Nephron (organoid): ENCODE measurements at regions not wholly inside any gene's neighbourhood (a gene's known extent, or its start where the extent isn't known, plus 50 kb on each side); places are given as distances from the start of the nearest gene placed in this dataset.

Source experiments
- H3K27ac Mint-ChIP-seq, 3 experiments: 2 replicates each; pipeline ENCODE4 v1.8.0; 2020; ENCODE audit warnings: mixed read lengths in 3 of 3, mild to moderate bottlenecking in 2 of 3, moderate library complexity in 1 of 3
- H3K27me3 Mint-ChIP-seq: 2 replicates; pipeline ENCODE4 v1.8.0; 2021; ENCODE audit warnings: low read depth, mild to moderate bottlenecking, moderate library complexity, mixed read lengths
- H3K36me3 Mint-ChIP-seq: 2 replicates; pipeline ENCODE4 v1.8.0; 2020; ENCODE audit warnings: low read depth, mixed read lengths
- H3K4me1 Mint-ChIP-seq: 2 replicates; pipeline ENCODE4 v1.8.0; 2020; ENCODE audit warnings: mixed read lengths
- H3K4me3 Mint-ChIP-seq, 3 experiments: 2 replicates each; pipeline ENCODE4 v1.8.0; 2020; ENCODE audit warnings: mild to moderate bottlenecking in 3 of 3, mixed read lengths in 3 of 3, moderate library complexity in 2 of 3
- H3K9me3 Mint-ChIP-seq: 2 replicates; pipeline ENCODE4 v1.8.0; 2020; ENCODE audit warnings: mixed read lengths
- CTCF ChIP-seq, 3 experiments: fragments of 200-600 bp; sonication (generic); IDR thresholded peaks; one replicate each; pipeline ENCODE4 v1.5.0; 2021; ENCODE audit warnings: antibody characterized with exemption in 3 of 3; ENCODE audit not compliant: unreplicated experiment in 3 of 3

- Mint-ChIP-seq H3K27me3 (no peaks in the 10 kb centered on the region), H3K4me3 (no peak overlapping the region), H3K4me1 (no peaks in the 10 kb centered on the region), H3K27ac (no peak overlapping the region), H3K9me3 (no peaks in the 10 kb centered on the region), H3K36me3 (no peaks in the 10 kb centered on the region)
- TF ChIP-seq CTCF (IDR thresholded peaks at IDR 0.05; ENCODE audit: unreplicated experiment in 3 of 3), result no peak
These were observed 156.1 kb downstream of the PTCSC3 start for GRCh38 chr14:36020120-36021029.

- H3K4me3 Mint-ChIP-seq, result no peak overlapping the region
- H3K36me3 Mint-ChIP-seq, result no peaks in the 10 kb centered on the region
- no peak for TF ChIP-seq CTCF (IDR thresholded peaks at IDR 0.05; ENCODE audit: unreplicated experiment in 3 of 3)
- H3K4me1 Mint-ChIP-seq, result no peaks in the 10 kb centered on the region
- H3K27me3 Mint-ChIP-seq, result no peaks in the 10 kb centered on the region
- no peak overlapping the region for H3K27ac Mint-ChIP-seq
- H3K9me3 Mint-ChIP-seq, result no peaks in the 10 kb centered on the region
These were observed 157.4 kb downstream of the PTCSC3 start for GRCh38 chr14:36019126-36019525.

GRCh38 chr14:36014236-36014635 lies 162.3 kb downstream of the PTCSC3 start:
- Mint-ChIP-seq H3K4me1 (no peaks in the 10 kb centered on the region), H3K36me3 (no peaks in the 10 kb centered on the region), H3K4me3 (no peak overlapping the region), H3K27ac (no peak overlapping the region), H3K9me3 (no peaks in the 10 kb centered on the region), H3K27me3 (no peaks in the 10 kb centered on the region)
- no peak for TF ChIP-seq CTCF (IDR thresholded peaks at IDR 0.05; ENCODE audit: unreplicated experiment in 3 of 3)

GRCh38 chr14:36013483-36013882 lies 163.0 kb downstream of the PTCSC3 start:
- Mint-ChIP-seq H3K36me3 (no peaks in the 10 kb centered on the region), H3K9me3 (no peaks in the 10 kb centered on the region), H3K27me3 (peaks cover 4% of the 10 kb centered on the region), H3K4me1 (no peaks in the 10 kb centered on the region), H3K4me3 (no peak overlapping the region), H3K27ac (no peak overlapping the region)
- no peak for TF ChIP-seq CTCF (IDR thresholded peaks at IDR 0.05; ENCODE audit: unreplicated experiment in 3 of 3)

- no peak for TF ChIP-seq CTCF (IDR thresholded peaks at IDR 0.05; ENCODE audit: unreplicated experiment in 3 of 3)
- no peak overlapping the region for H3K4me3 Mint-ChIP-seq
These were observed 163.9 kb downstream of the PTCSC3 start for GRCh38 chr14:36012621-36013020.

GRCh38 chr14:36009643-36010042 lies 166.9 kb downstream of the PTCSC3 start:
- Mint-ChIP-seq H3K36me3 (no peaks in the 10 kb centered on the region), H3K27ac (no peak overlapping the region), H3K4me1 (no peaks in the 10 kb centered on the region), H3K4me3 (no peak overlapping the region), H3K27me3 (peaks cover 5% of the 10 kb centered on the region), H3K9me3 (no peaks in the 10 kb centered on the region)
- TF ChIP-seq CTCF (IDR thresholded peaks at IDR 0.05; ENCODE audit: unreplicated experiment in 3 of 3), result no peak

More at GRCh38 chr14:36012621-36013020, 163.9 kb downstream of the PTCSC3 start:
- Mint-ChIP-seq H3K4me1 (no peaks in the 10 kb centered on the region), H3K36me3 (no peaks in the 10 kb centered on the region), H3K27ac (no peak overlapping the region), H3K9me3 (no peaks in the 10 kb centered on the region), H3K27me3 (peaks cover 5% of the 10 kb centered on the region)
